CD4-positive, alpha-beta T cell treated with Interleukin-6 for 4 hours (primary cell): ENCODE measurements at regions not wholly inside any gene's neighbourhood (a gene's known extent, or its start where the extent isn't known, plus 50 kb on each side); places are given as distances from the start of the nearest gene placed in this dataset.

Source experiments
- DNase-seq: peaks from one replicate; pipeline ENCODE4 v3.0.0-alpha.2; 2020; ENCODE audit warnings: mixed read lengths

DNA sequence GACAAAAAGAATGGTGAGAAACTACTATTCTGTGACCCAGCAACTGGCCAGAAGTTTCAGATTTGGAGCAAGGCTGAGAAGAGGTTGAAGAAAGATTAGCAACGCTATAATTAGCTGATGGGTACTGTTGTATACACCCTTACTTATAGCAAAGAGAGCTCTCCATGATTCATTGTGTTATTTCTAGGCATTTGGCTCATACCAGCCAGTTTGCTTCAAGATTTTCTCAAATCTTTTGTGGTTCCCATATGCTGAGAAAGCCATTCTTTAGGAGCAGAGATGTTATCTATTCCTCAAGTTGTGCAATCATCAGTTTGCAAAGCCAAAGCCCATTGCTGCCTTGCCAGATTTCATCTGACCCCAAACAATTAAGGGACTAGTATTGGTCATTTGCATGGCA is 179.4 kb downstream of the ETS1 start:
- DNase-seq = no peak

DNA sequence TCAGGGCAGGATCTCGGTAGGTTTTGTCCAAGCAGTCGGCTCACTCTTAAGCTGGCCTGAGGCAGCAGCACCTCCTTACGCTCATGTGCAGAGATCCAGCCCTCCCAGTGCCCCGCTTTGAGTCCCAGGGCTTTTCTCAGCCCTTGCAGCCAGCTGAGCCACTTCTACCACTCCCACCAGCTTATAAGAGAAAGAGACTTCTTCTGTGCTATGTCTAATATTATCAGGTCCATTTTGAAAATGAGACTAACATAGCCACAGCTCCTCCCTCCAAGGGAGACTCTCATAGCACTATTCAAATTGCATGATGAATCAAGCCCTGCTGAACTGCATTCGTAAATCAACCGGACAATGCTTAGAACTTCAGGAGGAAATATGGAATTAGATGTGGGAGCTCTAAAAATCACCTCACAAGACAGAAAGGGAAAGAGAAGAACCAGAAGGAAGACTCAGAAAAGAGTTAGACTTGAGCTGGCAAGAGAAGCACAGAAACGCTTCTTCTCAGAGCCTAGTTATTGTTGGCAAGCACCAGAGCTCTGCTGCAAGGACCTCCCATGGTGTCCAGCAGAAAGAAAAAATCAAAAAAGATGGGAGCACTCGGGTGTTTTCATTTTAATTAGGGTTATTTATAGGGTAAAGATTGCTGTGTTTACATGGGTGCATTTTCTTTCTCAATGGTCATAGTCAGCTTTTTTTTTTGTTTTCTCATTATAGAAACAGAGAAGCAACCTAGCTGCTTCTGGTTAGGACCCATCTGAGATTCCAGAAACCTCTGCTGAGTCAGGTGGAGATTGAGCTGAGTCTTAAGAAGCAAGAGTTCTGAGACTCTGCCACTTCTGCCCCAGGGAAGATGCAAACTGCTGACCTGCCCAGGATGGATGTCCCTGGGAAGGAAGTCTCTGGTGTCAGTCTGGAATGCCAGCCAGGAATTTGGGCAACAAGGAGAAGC is 181.4 kb downstream of the ETS1 start:
- DNase-seq = no peak

GRCh38 chr11:128405112-128405511 is 182.2 kb downstream of the ETS1 start:
- no peak for DNase-seq

GRCh38 chr11:128404437-128404836 is 182.9 kb downstream of the ETS1 start:
- no peak for DNase-seq

GRCh38 chr11:128400382-128401203 is 186.8 kb downstream of the ETS1 start:
- DNase-seq = no peak

DNA sequence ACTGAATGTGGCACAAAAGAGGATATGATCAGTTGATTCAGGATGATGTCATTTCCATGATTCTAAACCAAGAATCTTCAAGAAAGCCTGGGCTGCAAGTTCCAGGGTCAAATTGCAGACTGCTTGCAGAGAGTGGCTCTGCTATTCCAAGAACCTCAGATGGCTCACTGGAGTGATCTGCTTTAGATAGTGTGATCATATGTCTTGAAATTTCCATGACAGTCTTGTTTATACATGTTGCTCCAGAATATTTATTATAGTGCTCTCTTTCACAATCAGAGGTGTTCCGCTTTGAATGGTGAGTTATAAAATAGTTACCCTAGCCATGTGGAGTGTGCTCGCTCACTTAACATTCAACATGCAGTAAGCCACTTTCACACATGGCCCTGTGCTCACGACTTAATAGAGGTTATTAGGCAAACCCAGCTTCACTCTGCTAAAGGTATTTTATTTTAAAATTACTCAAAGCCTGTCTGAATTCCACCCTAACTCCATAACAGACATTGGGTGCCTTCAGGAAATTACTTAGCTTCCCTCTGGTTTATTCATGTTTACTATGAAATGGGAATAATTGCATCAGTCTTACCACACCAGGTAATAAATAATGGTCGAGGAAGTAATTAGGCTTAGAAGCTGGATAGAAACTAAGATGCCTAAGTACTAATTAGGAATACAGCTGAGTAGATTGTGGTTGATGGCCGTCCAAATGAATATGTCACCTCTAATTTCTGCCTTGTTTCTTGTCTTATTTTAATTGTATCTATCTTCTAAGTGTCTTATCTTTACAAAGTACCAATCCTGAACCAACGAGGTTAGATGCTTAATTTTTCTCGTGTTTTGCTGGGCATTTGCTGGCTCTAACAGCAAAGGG is 187.9 kb downstream of the ETS1 start:
- DNase-seq = no peak

GRCh38 chr11:128398517-128399250 is 188.7 kb downstream of the ETS1 start:
- no peak for DNase-seq

DNA sequence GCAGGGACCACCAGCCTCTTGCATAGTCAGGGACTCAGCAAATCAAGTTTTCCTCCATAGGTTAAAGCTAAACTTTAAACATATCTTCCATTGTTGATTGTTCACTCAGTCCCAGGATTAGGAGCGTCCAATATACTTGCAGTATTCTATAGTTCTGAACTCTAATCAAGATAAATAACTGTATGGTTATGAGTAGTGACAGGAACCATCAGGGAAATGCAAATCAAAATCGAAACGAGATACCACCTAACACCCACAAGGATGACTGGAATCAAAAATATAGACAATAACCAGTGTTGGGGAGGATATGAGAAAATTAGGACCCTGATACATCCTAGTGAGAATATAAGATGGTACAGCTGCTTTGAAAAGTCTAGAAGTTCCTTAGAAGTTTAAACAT is 190.0 kb downstream of the ETS1 start:
- no peak for DNase-seq

DNA sequence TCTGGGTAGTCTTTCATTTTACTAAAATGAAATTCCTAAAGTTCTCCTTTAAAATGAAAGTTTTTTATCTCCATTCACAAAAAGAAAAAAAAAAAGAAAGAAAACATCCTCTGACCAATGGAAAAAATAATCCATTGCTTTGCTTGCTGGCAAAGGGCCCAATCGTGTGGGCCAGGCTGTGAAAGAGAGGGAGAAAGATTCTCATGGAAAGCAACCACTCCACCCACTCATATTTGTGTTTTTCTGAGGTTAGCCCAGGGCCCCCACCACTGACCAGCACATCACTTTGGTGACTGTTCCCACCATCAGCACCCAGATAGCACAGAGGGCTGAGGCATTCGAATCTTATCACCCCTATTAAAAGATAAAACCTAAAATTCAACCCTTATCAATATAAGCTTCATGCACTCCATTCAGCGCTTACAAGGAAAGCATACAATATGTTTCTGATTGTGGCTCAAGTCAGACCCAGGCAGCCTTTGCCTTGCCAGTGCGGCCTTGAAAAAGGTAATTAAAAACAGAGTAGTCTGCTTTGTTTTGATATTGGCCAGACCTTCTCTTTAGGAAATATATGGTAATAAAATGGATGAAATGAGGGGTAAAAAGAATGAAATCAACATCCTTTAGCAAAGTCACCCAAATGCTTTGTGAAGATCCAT is 192.8 kb downstream of the ETS1 start:
- no peak for DNase-seq

DNA sequence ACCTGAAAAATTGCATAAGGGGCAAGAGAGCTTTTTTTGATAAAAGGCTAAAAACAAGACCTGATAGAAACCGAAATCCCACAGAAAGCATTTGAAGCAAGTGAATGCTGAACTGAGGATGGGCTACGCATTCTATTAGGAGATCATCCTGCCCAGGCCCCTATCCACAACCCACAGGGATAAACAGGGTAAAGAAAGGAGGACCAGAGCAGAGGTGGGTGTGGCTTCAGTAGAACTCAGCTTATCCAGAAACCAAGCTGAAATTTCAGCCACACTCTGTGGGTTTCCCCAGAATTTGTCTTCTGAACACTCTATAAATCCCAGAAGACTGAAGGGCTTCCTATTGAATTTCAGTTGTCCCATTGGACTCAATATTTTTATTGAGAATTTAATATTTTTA is 195.1 kb downstream of the ETS1 start:
- DNase-seq = no peak

GRCh38 chr11:128391811-128392210 is 195.5 kb downstream of the ETS1 start:
- DNase-seq = no peak

DNA sequence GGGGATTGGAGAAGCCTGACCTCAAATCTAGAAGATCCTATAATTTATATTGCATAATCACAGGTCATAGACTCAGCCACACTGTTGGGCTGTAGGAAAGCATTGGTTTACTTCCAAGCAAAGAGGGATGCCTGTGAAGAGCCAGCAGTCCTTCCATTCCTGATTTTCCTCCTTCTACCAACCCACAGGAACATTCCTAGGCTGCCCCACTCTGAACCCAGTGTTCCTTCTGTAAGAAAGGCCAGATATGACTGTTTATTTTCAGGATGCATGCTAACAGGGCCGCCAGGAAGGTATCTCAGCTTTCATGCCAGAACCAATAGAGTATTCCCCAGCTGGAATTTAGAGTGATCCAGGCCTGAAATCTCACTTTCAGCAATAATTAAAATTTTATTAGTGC is 197.1 kb downstream of the ETS1 start:
- no peak for DNase-seq

DNA sequence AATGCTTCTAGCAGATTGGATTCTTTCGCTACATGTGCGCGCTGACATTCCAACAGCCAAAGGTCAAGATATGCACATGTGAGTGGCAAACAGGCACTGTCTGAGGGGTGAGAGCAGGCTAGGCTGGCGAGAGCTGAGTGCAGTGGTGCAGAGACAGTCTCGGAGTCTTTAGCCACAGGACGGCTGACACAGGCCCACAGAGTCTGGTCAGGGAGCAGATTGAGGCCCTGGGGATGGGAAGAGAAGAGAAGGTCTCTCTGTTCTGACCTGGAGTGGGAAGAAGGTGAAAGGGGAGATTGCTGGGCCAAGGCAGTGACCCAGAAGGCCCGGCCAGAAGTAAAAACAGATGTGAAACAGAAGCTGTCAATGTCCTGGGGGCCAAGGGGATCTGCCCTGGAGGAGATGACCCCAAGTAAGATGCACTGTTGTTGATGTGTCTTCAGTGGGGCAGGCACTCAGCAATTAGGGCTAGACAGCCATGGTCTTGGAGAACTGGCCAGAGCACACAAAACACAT is 197.8 kb downstream of the ETS1 start:
- DNase-seq = no peak

- DNase-seq = no peak
Observed at GRCh38 chr11:128388206-128388815, 199.0 kb downstream of the ETS1 start.

- DNase-seq = peak; percentile 60
Observed at GRCh38 chr11:128379587-128380580, 207.5 kb downstream of the ETS1 start.

GRCh38 chr11:128375961-128376360 is 211.4 kb downstream of the ETS1 start:
- no peak for DNase-seq

- DNase-seq = no peak
Observed at GRCh38 chr11:128374026-128374425, 213.3 kb downstream of the ETS1 start.

DNA sequence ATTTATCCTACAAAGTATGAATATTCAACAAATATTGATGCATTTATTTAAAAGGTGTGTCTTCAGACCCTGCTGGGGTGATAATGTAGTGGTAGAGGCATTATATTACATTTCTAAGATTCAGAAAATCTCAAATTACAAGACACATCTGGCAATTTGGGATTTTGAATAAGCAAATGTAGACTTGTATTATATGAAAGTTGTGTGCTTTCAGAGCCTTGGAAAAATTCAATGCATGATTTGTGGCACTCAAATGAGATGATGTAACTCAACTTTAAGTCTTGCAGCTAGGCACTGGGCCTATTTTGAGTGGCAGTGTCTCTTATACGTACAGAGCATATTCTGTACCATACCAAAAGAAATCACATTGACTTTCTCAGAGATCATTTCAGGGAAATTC is 214.4 kb downstream of the ETS1 start:
- no peak for DNase-seq

- peak; percentile 54 for DNase-seq
Observed at GRCh38 chr11:128367573-128367972, 219.8 kb downstream of the ETS1 start.

GRCh38 chr11:128365044-128365443 is 222.3 kb downstream of the ETS1 start:
- DNase-seq = peak; percentile 19
